UCSD-AML1 (cell line): ENCODE measurements at regions not wholly inside any gene's neighbourhood (a gene's known extent, or its start where the extent isn't known, plus 50 kb on each side); places are given as distances from the start of the nearest gene placed in this dataset.
"Not testable (repeated sequence)": the region's sequence is repeated elsewhere in the genome, so short reads cannot be mapped to it uniquely, and the experiment has no call there.

Source experiments
- DNase-seq: peaks from one replicate; lab custom pipeline; 2025; ENCODE audit not compliant: unreplicated experiment; lab: John Stamatoyannopoulos, UW

GRCh38 chr9:25078202-25078601 lies 532.5 kb upstream of the IZUMO3 start:
- DNase-seq = no peak

GRCh38 chr9:25048098-25048724 lies 502.5 kb upstream of the IZUMO3 start:
- DNase-seq = no peak

GRCh38 chr9:25045469-25045868 lies 499.8 kb upstream of the IZUMO3 start:
- not testable (repeated sequence) for DNase-seq

- no peak for DNase-seq
These were observed 484.0 kb upstream of the IZUMO3 start for GRCh38 chr9:25029743-25030142.

- DNase-seq = no peak
These were observed 480.0 kb upstream of the IZUMO3 start for GRCh38 chr9:25025686-25026085.

GRCh38 chr9:25025156-25025555 lies 479.5 kb upstream of the IZUMO3 start:
- no peak for DNase-seq

- no peak for DNase-seq
These were observed 472.1 kb upstream of the IZUMO3 start for GRCh38 chr9:25017779-25018178.

- DNase-seq = no peak
These were observed 464.4 kb upstream of the IZUMO3 start for GRCh38 chr9:25010027-25010662.

GRCh38 chr9:25003686-25004085 lies 458.0 kb upstream of the IZUMO3 start:
- no peak for DNase-seq

GRCh38 chr9:24986331-24986730 lies 440.6 kb upstream of the IZUMO3 start:
- no peak for DNase-seq

- DNase-seq = not testable (repeated sequence)
These were observed 425.1 kb upstream of the IZUMO3 start for GRCh38 chr9:24970780-24971179.

GRCh38 chr9:24961762-24962161 lies 416.1 kb upstream of the IZUMO3 start:
- DNase-seq = no peak

GRCh38 chr9:24953070-24953469 lies 407.4 kb upstream of the IZUMO3 start:
- DNase-seq = no peak

- DNase-seq = no peak
These were observed 393.6 kb upstream of the IZUMO3 start for GRCh38 chr9:24939109-24939850.

- DNase-seq = no peak
These were observed 390.4 kb upstream of the IZUMO3 start for GRCh38 chr9:24936117-24936516.

- DNase-seq = no peak
These were observed 387.1 kb upstream of the IZUMO3 start for GRCh38 chr9:24932785-24933184.

GRCh38 chr9:24931894-24932293 lies 386.2 kb upstream of the IZUMO3 start:
- DNase-seq = no peak

GRCh38 chr9:24912767-24913166 lies 367.1 kb upstream of the IZUMO3 start:
- no peak for DNase-seq

GRCh38 chr9:24901319-24901718 lies 355.6 kb upstream of the IZUMO3 start:
- DNase-seq = no peak

- DNase-seq = no peak
These were observed 354.5 kb upstream of the IZUMO3 start for GRCh38 chr9:24900179-24900578.

- peak; percentile 5 for DNase-seq
These were observed 353.8 kb upstream of the IZUMO3 start for GRCh38 chr9:24899463-24899862.

- DNase-seq = no peak
These were observed 352.1 kb upstream of the IZUMO3 start for GRCh38 chr9:24897826-24898225.
